HEK293 (cell line): ENCODE measurements at regions not wholly inside any gene's neighbourhood (a gene's known extent, or its start where the extent isn't known, plus 50 kb on each side); places are given as distances from the start of the nearest gene placed in this dataset.

Experiments used
- CTCF ChIA-PET: fragments of 350-600 bp; formaldehyde crosslinking; extraction: SDS; loops from one replicate; lab custom pipeline; 2021; ENCODE audit warnings: antibody characterized with exemption; lab: Yijun Ruan, JAX
- POLR2A ChIA-PET: fragments of 300-600 bp; formaldehyde crosslinking; extraction: SDS; loops from one replicate; lab custom pipeline; 2020; ENCODE audit warnings: antibody characterized with exemption, inconsistent platforms; lab: Yijun Ruan, JAX
- H3K27ac ChIP-seq: fragments of 200-500 bp; sonication (Bioruptor generic); 2 replicates; pipeline ENCODE4 v1.5.1; 2014; ENCODE audit warnings: low read depth, low read length, control low read depth, inconsistent platforms; ENCODE audit errors: extremely low read depth
- H3K36me3 ChIP-seq, 2 experiments: fragments of 200-500 bp in 1 of 2; sonication (Bioruptor generic) in 1 of 2; 1 replicate in 1 of 2; 2 replicates in 1 of 2; pipeline ENCODE4 v1.5.1; 2014 to 2017; ENCODE audit warnings: inconsistent platforms in 2 of 2, low read length in 2 of 2; ENCODE audit not compliant: control insufficient read depth in 2 of 2, insufficient read depth in 1 of 2
- H3K4me1 ChIP-seq: fragments of 200-500 bp; sonication (Bioruptor generic); 2 replicates; pipeline ENCODE4 v1.5.1; 2014; ENCODE audit warnings: mild to moderate bottlenecking, low read length, inconsistent platforms; ENCODE audit not compliant: control insufficient read depth, insufficient read depth
- H3K4me3 ChIP-seq: 2 replicates; pipeline ENCODE4 v1.5.1; 2011; ENCODE audit warnings: low read depth, mild to moderate bottlenecking, control low read depth, low read length, moderate library complexity
- H3K9me3 ChIP-seq: fragments of 200-500 bp; sonication (Bioruptor generic); 2 replicates; pipeline ENCODE4 v1.5.1; 2014; ENCODE audit warnings: low read depth, low read length, inconsistent platforms; ENCODE audit not compliant: control insufficient read depth, insufficient read depth
- IKZF3 ChIP-seq: fragments of 450-650 bp; IDR thresholded peaks from 2 replicates; pipeline ENCODE4 v1.5.0; 2018; ENCODE audit warnings: missing biosample characterization, mild to moderate bottlenecking, missing genetic modification characterization, moderate library complexity
- PRDM6 ChIP-seq: fragments of 450-650 bp; formaldehyde crosslinking; IDR thresholded peaks from 2 replicates; pipeline ENCODE4 v1.5.1; 2017; ENCODE audit warnings: missing biosample characterization, missing genetic modification characterization
- SCRT2 ChIP-seq: fragments of 450-650 bp; formaldehyde crosslinking; IDR thresholded peaks from 2 replicates; pipeline ENCODE4 v1.5.1; 2016; ENCODE audit warnings: missing biosample characterization, missing genetic modification characterization
- SP2 ChIP-seq: fragments of 450-650 bp; formaldehyde crosslinking; IDR thresholded peaks from 2 replicates; pipeline ENCODE4 v1.5.1; 2016; ENCODE audit warnings: missing biosample characterization, missing genetic modification characterization
- ZBTB21 ChIP-seq: fragments of 450-650 bp; formaldehyde crosslinking; IDR thresholded peaks from 2 replicates; pipeline ENCODE4 v1.5.1; 2017; ENCODE audit warnings: missing biosample characterization, missing genetic modification characterization
- ZBTB44 ChIP-seq: fragments of 450-650 bp; IDR thresholded peaks from 2 replicates; pipeline ENCODE4 v1.5.1; 2018; ENCODE audit warnings: missing biosample characterization, mild to moderate bottlenecking, missing genetic modification characterization
- ZBTB48 ChIP-seq: fragments of 450-650 bp; formaldehyde crosslinking; IDR thresholded peaks from 2 replicates; pipeline ENCODE4 v1.5.1; 2016; ENCODE audit warnings: missing biosample characterization, missing genetic modification characterization
- ZNF184 ChIP-seq: fragments of 450-650 bp; IDR thresholded peaks from 2 replicates; pipeline ENCODE4 v1.5.1; 2018; ENCODE audit warnings: missing biosample characterization, mild to moderate bottlenecking, missing genetic modification characterization
- ZNF350 ChIP-seq: fragments of 450-650 bp; formaldehyde crosslinking; IDR thresholded peaks from 2 replicates; pipeline ENCODE4 v1.5.0; 2017; ENCODE audit warnings: missing biosample characterization, mild to moderate bottlenecking, missing genetic modification characterization
- ZNF426 ChIP-seq: fragments of 450-650 bp; formaldehyde crosslinking; IDR thresholded peaks from 2 replicates; pipeline ENCODE4 v1.5.1; 2017; ENCODE audit warnings: missing biosample characterization, missing genetic modification characterization, mild to moderate bottlenecking, inconsistent platforms, moderate library complexity
- ZNF561 ChIP-seq: fragments of 450-650 bp; IDR thresholded peaks from 2 replicates; pipeline ENCODE4 v1.5.1; 2018; ENCODE audit warnings: missing biosample characterization, missing genetic modification characterization, borderline replicate concordance
- ZNF580 ChIP-seq: fragments of 450-650 bp; formaldehyde crosslinking; IDR thresholded peaks from 2 replicates; pipeline ENCODE4 v1.5.1; 2016; ENCODE audit warnings: missing biosample characterization, missing genetic modification characterization
- ZNF768 ChIP-seq: fragments of 450-650 bp; formaldehyde crosslinking; IDR thresholded peaks from 2 replicates; pipeline ENCODE4 v1.5.1; 2018; ENCODE audit warnings: missing biosample characterization, mild to moderate bottlenecking, missing genetic modification characterization

GRCh38 chr13:99662678-99663077 lies 161.4 kb downstream of the TM9SF2 start:
- Histone ChIP-seq H3K27ac (no peak overlapping the region), H3K4me1 (peaks cover 11% of the 10 kb centered on the region), H3K36me3 (no peaks in the 10 kb centered on the region), H3K4me3 (no peak overlapping the region), H3K9me3 (no peaks in the 10 kb centered on the region)
- CTCF ChIA-PET: interaction anchor here (1.1 kb wide), 1 partner anchor 1465 kb away, joined by 3 read pairs; no protein-coding TSS in a partner anchor
- POLR2A ChIA-PET: no interaction called here
- TF ChIP-seq ZNF580 (tag by site-specific recombination): no peak
- peak; percentile 83 for TF ChIP-seq PRDM6 (tag by site-specific recombination)
- TF ChIP-seq ZBTB48: peak; percentile 63; the same call in 1 of the 2 replicates

GRCh38 chr13:99661791-99662190 lies 160.5 kb downstream of the TM9SF2 start:
- POLR2A ChIA-PET: interaction anchor here (0.6 kb wide), 1 partner anchor 98 kb away, joined by 3 read pairs; no protein-coding TSS in a partner anchor
- H3K27ac ChIP-seq: no peak overlapping the region
- H3K4me3 ChIP-seq: no peak overlapping the region
- no peaks in the 10 kb centered on the region for H3K9me3 ChIP-seq
- CTCF ChIA-PET: interaction anchor here (0.7 to 1.2 kb wide), 2 partner anchors 24 to 910 kb away, joined by 3 to 4 read pairs; no protein-coding TSS in a partner anchor
- TF ChIP-seq ZNF561 (0 out of 2 replicates have a peak, but pooled peaks have one; percentile 30), IKZF3 (peak; percentile 44; the same call in 1 of the 2 replicates), ZNF426 (no peak), ZNF768 (tag by site-specific recombination) (no peak), ZNF350 (tag by site-specific recombination) (no peak), ZBTB21 (tag by site-specific recombination) (no peak), SP2 (peak; percentile 32; the same call in 1 of the 2 replicates)
- peaks cover 11% of the 10 kb centered on the region for H3K4me1 ChIP-seq
- no peaks in the 10 kb centered on the region for H3K36me3 ChIP-seq

GRCh38 chr13:99659866-99660554 lies 158.7 kb downstream of the TM9SF2 start:
- no peak overlapping the region for H3K27ac ChIP-seq

More at GRCh38 chr13:99659866-99660554, 158.7 kb downstream of the TM9SF2 start:
- H3K4me1 ChIP-seq: peaks cover 13% of the 10 kb centered on the region
- no peaks in the 10 kb centered on the region for H3K36me3 ChIP-seq
- peak; percentile 14; the same call in 1 of the 2 replicates for TF ChIP-seq ZBTB44 (tag by site-specific recombination)
- no peak for TF ChIP-seq ZNF184
- peak; percentile 62; the same call in 1 of the 2 replicates for TF ChIP-seq SCRT2 (tag by site-specific recombination)
- CTCF ChIA-PET: interaction anchor here (0.6 to 1.2 kb wide), 3 partner anchors 28 to 1468 kb away, joined by 3 read pairs; no protein-coding TSS in a partner anchor
- POLR2A ChIA-PET: no interaction called here
- no peak overlapping the region for H3K4me3 ChIP-seq
- H3K9me3 ChIP-seq: no peaks in the 10 kb centered on the region
